ENCODE measurements at regions not wholly inside any gene's neighbourhood (a gene's known extent, or its start where the extent isn't known, plus 50 kb on each side); places are given as distances from the start of the nearest gene placed in this dataset.

- no peaks in the 10 kb centered on the region for H3K79me2 ChIP-seq (ENCODE audit: control insufficient read depth in 1 of 2, insufficient read depth in 2 of 2, low read length in 2 of 2)
- H3K27ac ChIP-seq (ENCODE audit: low read depth, low read length) = no peak overlapping the region
- H2BK15ac ChIP-seq (ENCODE audit: low read length) = no peak overlapping the region
- no peak overlapping the region for H3K23ac ChIP-seq (ENCODE audit: insufficient read length)
- no peaks in the 10 kb centered on the region for H3K79me1 ChIP-seq (ENCODE audit: low read depth, low read length)
- no peak overlapping the region for H3K56ac ChIP-seq (replicated peaks; ENCODE audit: insufficient read length, low read depth, low read length)
- ChIA-PET CTCF (ENCODE audit: partially characterized antibody) (no interaction called here), POLR2A (ENCODE audit: partially characterized antibody) (no interaction called here)
- no peak overlapping the region for H4K91ac ChIP-seq (replicated peaks; ENCODE audit: insufficient read length, low read length)
- H3K18ac ChIP-seq (ENCODE audit: extremely low read depth, low read length) = no peak overlapping the region
- no peak overlapping the region for H2BK12ac ChIP-seq (ENCODE audit: low read depth, low read length)
- 71% methylated on average over 5 of the region's 5 CpGs; no CpG with 5 or more reads in 1 of the 2 experiments for WGBS, 2 experiments (ENCODE audit: extremely low coverage in 1 of 2, insufficient coverage in 1 of 2, insufficient read length in 1 of 2, insufficient replicate concordance in 2 of 2, low coverage in 1 of 2, low lambda C conversion rate in 2 of 2, missing lambda C conversion rate in 1 of 2)
- no peak overlapping the region for H4K8ac ChIP-seq (ENCODE audit: extremely low read depth, insufficient read depth, low read length)
- H2BK5ac ChIP-seq (ENCODE audit: low read depth, low read length) = no peak overlapping the region
- H3K23me2 ChIP-seq (ENCODE audit: low read depth, low read length) = no peaks in the 10 kb centered on the region
- no peak for FAIRE-seq
- no peak overlapping the region for H2BK120ac ChIP-seq (replicated peaks; ENCODE audit: low read depth, low read length)
- H3K4me1 ChIP-seq (replicated peaks in 1 of 4; ENCODE audit: control insufficient read depth in 3 of 4, insufficient read depth in 4 of 4, low read length in 3 of 4) = no peaks in the 10 kb centered on the region
- no peaks in the 10 kb centered on the region for H3K9me3 ChIP-seq (ENCODE audit: insufficient read depth in 2 of 2, low read depth in 1 of 2, low read length in 1 of 2)
- no peak overlapping the region for H3K9ac ChIP-seq (replicated peaks in 1 of 4; ENCODE audit: extremely low read depth in 1 of 4, low read depth in 3 of 4, low read length in 3 of 4)
- DNase-seq (ENCODE audit: low read depth in 1 of 2, low spot score in 2 of 2) = no peak
- H4K20me1 ChIP-seq (replicated peaks in 1 of 2; ENCODE audit: control insufficient read depth in 1 of 2, insufficient read depth in 2 of 2, low read length in 2 of 2) = no peaks in the 10 kb centered on the region
- H2AFZ ChIP-seq (ENCODE audit: low read length) = no peak overlapping the region
- no peak overlapping the region for H2AK5ac ChIP-seq (ENCODE audit: low read depth, low read length)
- H3K27me3 ChIP-seq (replicated peaks in 1 of 4; ENCODE audit: control insufficient read depth in 3 of 4, extremely low read depth in 1 of 4, insufficient read depth in 3 of 4, low read length in 3 of 4) = no peaks in the 10 kb centered on the region
- no peak overlapping the region for H2BK20ac ChIP-seq (ENCODE audit: low read length)
- no peak overlapping the region for H3K4me3 ChIP-seq (ENCODE audit: extremely low read depth in 1 of 4, insufficient read depth in 2 of 4, low read depth in 3 of 4, low read length in 4 of 4)
- no peak overlapping the region for H3K4ac ChIP-seq (replicated peaks; ENCODE audit: insufficient read length, low read depth, low read length)
- no peak overlapping the region for H4K5ac ChIP-seq (ENCODE audit: insufficient read length, low read depth, low read length)
- no peak overlapping the region for H3K14ac ChIP-seq (ENCODE audit: insufficient read length)
- TF ChIP-seq KDM5A (IDR thresholded peaks at IDR 0.05; ENCODE audit: low read length) (no peak), CEBPB (IDR thresholded peaks at IDR 0.05; ENCODE audit: low read depth, low read length) (peak; percentile 8; the same call in 1 of the 2 replicates), RXRA (IDR thresholded peaks at IDR 0.05; ENCODE audit: insufficient read depth, low read depth, low read length) (no peak), RFX5 (IDR thresholded peaks at IDR 0.05; ENCODE audit: borderline replicate concordance, low read depth, low read length) (no peak)
- H3K4me2 ChIP-seq (ENCODE audit: insufficient read depth in 1 of 2, low read depth in 2 of 2, low read length in 2 of 2) = no peak overlapping the region
- no peaks in the 10 kb centered on the region for H3K36me3 ChIP-seq (ENCODE audit: control insufficient read depth in 2 of 4, insufficient read depth in 4 of 4, low read length in 3 of 4)
Observed at GRCh38 chr2:14723684-14724083, 91.2 kb downstream of the LRATD1 start.
